B cell (primary cell): ENCODE measurements at regions not wholly inside any gene's neighbourhood (a gene's known extent, or its start where the extent isn't known, plus 50 kb on each side); places are given as distances from the start of the nearest gene placed in this dataset.

ENCODE experiments used
- ATAC-seq: fragments of 200-7000 bp; cut with Tn5 transposase; one replicate; pipeline ENCODE4 v1.10.0; 2021; ENCODE audit warnings: low read depth, mild to moderate bottlenecking, moderate number of reproducible peaks, moderate library complexity
- CTCF ChIA-PET: fragments of 350-600 bp; sonication (Branson Sonifier 250); formaldehyde crosslinking; loops from one replicate; lab custom pipeline; 2021; ENCODE audit warnings: antibody characterized with exemption, inconsistent platforms; lab: Charles Lee
- POLR2A ChIA-PET: fragments of 350-600 bp; sonication (Branson Sonifier 250); formaldehyde crosslinking; loops from one replicate; lab custom pipeline; 2021; ENCODE audit warnings: antibody characterized with exemption; lab: Charles Lee
- DNase-seq: peaks from one replicate; pipeline ENCODE4 v3.0.0; 2013
- H2AFZ ChIP-seq: 2 replicates; pipeline ENCODE4 v1.6.1; 2012; ENCODE audit warnings: mild to moderate bottlenecking, low read depth, low read length; ENCODE audit not compliant: insufficient read depth, poor library complexity, severe bottlenecking
- H3K27ac ChIP-seq, 2 donors: 1 replicate in 1 of 2; 2 replicates in 1 of 2; pipeline ENCODE4 v1.5.1; 2012 to 2013; ENCODE audit warnings: low read length in 2 of 2, mild to moderate bottlenecking in 2 of 2, moderate library complexity in 1 of 2
- H3K27me3 ChIP-seq, 4 experiments: fragments of 200-600 bp in 1 of 4; sonication (generic) in 1 of 4; replicated peaks in 1 of 4; 1 replicate in 2 of 4; 2 replicates in 2 of 4; pipeline versions ENCODE4 v1.6.1 to v1.7.0; 2013 to 2016; ENCODE audit warnings: low read length in 3 of 4, mild to moderate bottlenecking in 2 of 4, mixed read lengths in 1 of 4, moderate library complexity in 1 of 4; ENCODE audit not compliant: insufficient read depth in 4 of 4, control insufficient read depth in 3 of 4; ENCODE audit errors: control extremely low read depth in 1 of 4
- H3K36me3 ChIP-seq, 2 experiments: replicated peaks in 1 of 2; 1 replicate in 1 of 2; 2 replicates in 1 of 2; pipeline versions ENCODE4 v1.6.1 to v1.7.1; 2013; ENCODE audit warnings: low read length in 1 of 2; ENCODE audit not compliant: insufficient read depth in 2 of 2, control insufficient read depth in 1 of 2; ENCODE audit errors: control extremely low read depth in 1 of 2, extremely low read depth in 1 of 2
- H3K4me1 ChIP-seq, 2 donors: fragments of 200-600 bp in 1 of 2; sonication (generic) in 1 of 2; 1 replicate in 1 of 2; 2 replicates in 1 of 2; pipeline versions ENCODE4 v1.5.1 to v1.6.1; 2013 to 2017; ENCODE audit warnings: low read length in 2 of 2; ENCODE audit not compliant: control insufficient read depth in 2 of 2, insufficient read depth in 2 of 2
- H3K4me2 ChIP-seq: replicated peaks from 2 replicates; pipeline ENCODE3; 2012; ENCODE audit warnings: mild to moderate bottlenecking, low read depth, low read length; ENCODE audit not compliant: poor library complexity, severe bottlenecking
- H3K4me3 ChIP-seq, 5 experiments: fragments of 200-600 bp in 1 of 5; sonication (generic) in 1 of 5; 1 replicate in 3 of 5; 2 replicates in 2 of 5; pipeline versions ENCODE4 v1.5.1 to v1.7.0; 2011 to 2016; ENCODE audit warnings: low read length in 4 of 5, mild to moderate bottlenecking in 4 of 5, low read depth in 2 of 5, control low read depth in 1 of 5, moderate library complexity in 1 of 5; ENCODE audit not compliant: insufficient read depth in 1 of 5; ENCODE audit errors: control extremely low read depth in 1 of 5, extremely low read depth in 1 of 5
- H3K79me2 ChIP-seq: fragments of 200-600 bp; sonication (generic); one replicate; pipeline ENCODE4 v1.6.0; 2016; ENCODE audit warnings: low read length; ENCODE audit not compliant: control insufficient read depth, insufficient read depth
- H3K9ac ChIP-seq: fragments of 200-600 bp; sonication (generic); 2 replicates; pipeline ENCODE4 v1.6.1; 2017; ENCODE audit warnings: mild to moderate bottlenecking, low read length, moderate library complexity
- H3K9me3 ChIP-seq, 3 donors: one replicate each; pipeline versions ENCODE4 v1.6.1 to v1.7.1; 2013; ENCODE audit warnings: low read length in 2 of 3; ENCODE audit not compliant: control insufficient read depth in 2 of 3, insufficient read depth in 1 of 3; ENCODE audit errors: control extremely low read depth in 1 of 3
- H4K20me1 ChIP-seq: 2 replicates; pipeline ENCODE4 v1.6.0; 2012; ENCODE audit warnings: mild to moderate bottlenecking, low read length; ENCODE audit not compliant: insufficient read depth, control insufficient read depth, poor library complexity, severe bottlenecking
- H3K27ac Mint-ChIP-seq: one replicate; pipeline ENCODE4 v1.8.0; 2021; ENCODE audit warnings: mixed read lengths
- H3K27me3 Mint-ChIP-seq: one replicate; pipeline ENCODE4 v1.8.0; 2021; ENCODE audit warnings: mixed read lengths
- H3K4me1 Mint-ChIP-seq: one replicate; pipeline ENCODE4 v1.8.0; 2021; ENCODE audit warnings: mixed read lengths
- H3K4me3 Mint-ChIP-seq: one replicate; pipeline ENCODE4 v1.8.0; 2021; ENCODE audit warnings: mixed read lengths
- H3K9me3 Mint-ChIP-seq: one replicate; pipeline ENCODE4 v1.8.0; 2022; ENCODE audit warnings: mixed read lengths; ENCODE audit not compliant: insufficient read depth
- CTCF ChIP-seq: fragments of 200-600 bp; IDR thresholded peaks from one replicate; pipeline ENCODE4 v1.8.0; 2022; ENCODE audit warnings: antibody characterized with exemption, mild to moderate bottlenecking
- EZH2 ChIP-seq: IDR thresholded peaks from 2 replicates; pipeline ENCODE4 v1.6.1; 2012; ENCODE audit warnings: borderline replicate concordance, low read depth, mild to moderate bottlenecking, moderate library complexity, low read length; ENCODE audit not compliant: insufficient read depth, poor library complexity, severe bottlenecking
- WGBS: methylation state at CpG from one replicate; pipeline ENCODE4 v1.1.5; 2013; ENCODE audit warnings: missing lambda C conversion rate; ENCODE audit not compliant: insufficient coverage; 5-methylcytosine and 5-hydroxymethylcytosine counted together
- intact Hi-C: fragments of 100-400 bp; cut with micrococcal nuclease; formaldehyde crosslinking; loops from one replicate; pipeline ENCODE4 v1.10.0; 2022

DNA sequence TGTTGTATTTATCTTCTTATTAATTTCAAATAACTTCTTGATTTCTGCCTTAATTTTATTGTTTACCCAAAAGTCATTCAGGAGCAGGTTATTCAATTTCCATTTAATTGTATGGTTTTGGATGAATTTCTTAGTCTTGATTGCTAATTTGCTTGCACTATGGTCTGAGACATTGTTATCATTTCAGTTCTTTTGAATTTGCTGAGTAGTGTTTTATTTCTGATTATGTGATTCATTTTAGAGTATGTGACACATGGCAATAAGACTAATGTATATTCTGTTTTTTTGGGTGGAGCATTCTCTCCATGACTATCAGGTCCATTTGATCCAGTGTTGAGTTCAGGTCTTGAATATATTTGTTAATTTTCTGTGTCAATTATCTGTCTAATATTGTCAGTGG lies 236.7 kb downstream of the EDA2R start:
- Histone ChIP-seq H3K4me3 (no peak overlapping the region), H3K36me3 (no peaks in the 10 kb centered on the region), H2AFZ (no peak overlapping the region), H3K9me3 (no peaks in the 10 kb centered on the region), H3K4me1 (no peaks in the 10 kb centered on the region), H3K79me2 (no peaks in the 10 kb centered on the region), H3K4me2 (no peak overlapping the region), H3K27me3 (no peaks in the 10 kb centered on the region), H4K20me1 (no peaks in the 10 kb centered on the region), H3K9ac (no peak overlapping the region), H3K27ac (no peak overlapping the region)
- intact Hi-C loops, result no loop called here
- ATAC-seq (no peak), DNase-seq (no peak)
- Mint-ChIP-seq H3K27me3 (peaks cover 4% of the 10 kb centered on the region), H3K4me3 (no peak overlapping the region), H3K4me1 (no peaks in the 10 kb centered on the region), H3K9me3 (no peaks in the 10 kb centered on the region), H3K27ac (no peak overlapping the region)
- TF ChIP-seq CTCF, result no peak
- TF ChIP-seq EZH2, result no peak
- POLR2A ChIA-PET, result no interaction called here
- CTCF ChIA-PET, result no interaction called here

- Histone ChIP-seq H3K36me3 (no peaks in the 10 kb centered on the region), H2AFZ (no peak overlapping the region), H3K27me3 (no peaks in the 10 kb centered on the region), H3K4me3 (no peak overlapping the region), H3K9me3 (no peaks in the 10 kb centered on the region), H3K4me1 (no peaks in the 10 kb centered on the region), H3K27ac (no peak overlapping the region), H4K20me1 (no peaks in the 10 kb centered on the region), H3K9ac (no peak overlapping the region), H3K4me2 (no peak overlapping the region), H3K79me2 (no peaks in the 10 kb centered on the region)
- Mint-ChIP-seq H3K9me3 (no peaks in the 10 kb centered on the region), H3K27me3 (peaks cover 9% of the 10 kb centered on the region), H3K27ac (no peak overlapping the region), H3K4me1 (no peaks in the 10 kb centered on the region), H3K4me3 (no peak overlapping the region)
- ATAC-seq (no peak), DNase-seq (peak; percentile 16)
- ChIA-PET POLR2A (no interaction called here), CTCF (interaction anchor here (0.7 to 2.4 kb wide), 3 partner anchors 824 to 908 kb away, joined by 3 to 10 read pairs (median 3); no protein-coding TSS in a partner anchor)
- WGBS, result no CpG with 5 or more reads among the region's 3 CpGs
- intact Hi-C loops, result no loop called here
- peak; percentile 22 for TF ChIP-seq CTCF
- no peak for TF ChIP-seq EZH2
These were observed 230.4 kb downstream of the EDA2R start for GRCh38 chrX:66408507-66408906.
